GM23338 (cell line): ENCODE measurements at regions not wholly inside any gene's neighbourhood (a gene's known extent, or its start where the extent isn't known, plus 50 kb on each side); places are given as distances from the start of the nearest gene placed in this dataset.

Experiments used
- ATAC-seq: fragments of 200-7000 bp; cut with Tn5 transposase; 3 replicates; pipeline ENCODE4 v1.9.1; 2020
- DNase-seq: peaks from one replicate; pipeline ENCODE4 v3.0.0-alpha.2; 2015; ENCODE audit warnings: low spot score
- H2AFZ ChIP-seq: fragments of 200-600 bp; sonication (generic); 2 replicates; pipeline ENCODE4 v1.8.0; 2016; ENCODE audit warnings: antibody characterized with exemption, mild to moderate bottlenecking, moderate library complexity
- H3F3A ChIP-seq: fragments of 200-600 bp; sonication (generic); replicated peaks from 2 replicates; pipeline ENCODE4 v1.8.0; 2017; ENCODE audit warnings: antibody characterized with exemption, mixed run types, low read depth
- H3K27ac ChIP-seq: fragments of 200-600 bp; sonication (generic); 2 replicates; pipeline ENCODE4 v1.6.1; 2016; ENCODE audit warnings: low read depth
- H3K27me3 ChIP-seq: fragments of 200-600 bp; sonication (generic); 2 replicates; pipeline ENCODE4 v1.8.0; 2016; ENCODE audit warnings: mild to moderate bottlenecking, mixed run types, moderate library complexity; ENCODE audit not compliant: insufficient read depth
- H3K36me3 ChIP-seq: fragments of 200-600 bp; sonication (generic); 2 replicates; pipeline ENCODE4 v1.8.0; 2016; ENCODE audit warnings: mild to moderate bottlenecking; ENCODE audit not compliant: insufficient read depth
- H3K4me1 ChIP-seq: fragments of 200-600 bp; sonication (generic); 2 replicates; pipeline ENCODE4 v1.8.0; 2016; ENCODE audit warnings: mild to moderate bottlenecking, moderate library complexity; ENCODE audit not compliant: insufficient read depth
- H3K4me2 ChIP-seq: fragments of 200-600 bp; sonication (generic); 2 replicates; pipeline ENCODE4 v1.7.1; 2017; ENCODE audit warnings: mixed run types
- H3K4me3 ChIP-seq: fragments of 200-600 bp; sonication (generic); 2 replicates; pipeline ENCODE4 v1.6.1; 2016; ENCODE audit warnings: mixed run types
- H3K79me2 ChIP-seq: fragments of 200-600 bp; sonication (generic); replicated peaks from 2 replicates; pipeline ENCODE4 v1.8.0; 2017; ENCODE audit warnings: mild to moderate bottlenecking; ENCODE audit not compliant: insufficient read depth
- H3K9me2 ChIP-seq: fragments of 200-600 bp; sonication (generic); 2 replicates; pipeline ENCODE4 v1.8.0; 2017; ENCODE audit not compliant: insufficient read depth
- H4K20me1 ChIP-seq: fragments of 200-600 bp; sonication (generic); replicated peaks from 2 replicates; pipeline ENCODE4 v1.8.0; 2017; ENCODE audit warnings: mild to moderate bottlenecking; ENCODE audit not compliant: insufficient read depth
- H3K27ac Mint-ChIP-seq: 2 replicates; pipeline ENCODE4 v1.8.0; 2020; ENCODE audit warnings: inconsistent platforms, mild to moderate bottlenecking, moderate library complexity, mixed read lengths
- H3K27me3 Mint-ChIP-seq: 3 replicates; pipeline ENCODE4 v1.8.0; 2022; ENCODE audit warnings: low read depth, mild to moderate bottlenecking, moderate library complexity, mixed read lengths, inconsistent platforms; ENCODE audit not compliant: insufficient read depth, poor library complexity
- H3K36me3 Mint-ChIP-seq: 3 replicates; pipeline ENCODE4 v1.8.0; 2021; ENCODE audit warnings: low read depth, mild to moderate bottlenecking, inconsistent platforms, moderate library complexity, mixed read lengths
- H3K4me1 Mint-ChIP-seq: 3 replicates; pipeline ENCODE4 v1.8.0; 2020; ENCODE audit warnings: mild to moderate bottlenecking, inconsistent platforms, mixed read lengths
- H3K4me3 Mint-ChIP-seq: 3 replicates; pipeline ENCODE4 v1.8.0; 2021; ENCODE audit warnings: moderate library complexity, mild to moderate bottlenecking, inconsistent platforms, mixed read lengths
- H3K9me3 Mint-ChIP-seq: 3 replicates; pipeline ENCODE4 v1.8.0; 2020; ENCODE audit warnings: moderate library complexity, mild to moderate bottlenecking, inconsistent platforms, mixed read lengths
- CREB1 ChIP-seq: fragments of 250-450 bp; sonication (Bioruptor Pico); IDR thresholded peaks from 2 replicates; pipeline ENCODE4 v1.5.0; 2020; ENCODE audit warnings: low read depth, mild to moderate bottlenecking, moderate library complexity
- EZH2 ChIP-seq: fragments of 200-600 bp; sonication (generic); IDR thresholded peaks from one replicate; pipeline ENCODE4 v1.8.0; 2017; ENCODE audit warnings: antibody characterized with exemption, mild to moderate bottlenecking, low read depth; ENCODE audit not compliant: unreplicated experiment
- JUNB ChIP-seq: IDR thresholded peaks from one replicate; pipeline ENCODE4 v1.6.1; 2016; ENCODE audit warnings: antibody characterized with exemption; ENCODE audit not compliant: unreplicated experiment
- NANOG ChIP-seq: IDR thresholded peaks from 2 replicates; pipeline ENCODE4 v1.6.1; 2016; ENCODE audit warnings: antibody characterized with exemption, borderline replicate concordance
- POLR2AphosphoS5 ChIP-seq: IDR thresholded peaks from 2 replicates; pipeline ENCODE4 v1.6.1; 2016; ENCODE audit warnings: antibody characterized with exemption, low read depth
- REST ChIP-seq: IDR thresholded peaks from one replicate; pipeline ENCODE4 v1.6.1; 2018; ENCODE audit warnings: antibody characterized with exemption; ENCODE audit not compliant: unreplicated experiment
- STAT1 ChIP-seq: IDR thresholded peaks from one replicate; pipeline ENCODE4 v1.6.1; 2016; ENCODE audit warnings: antibody characterized with exemption; ENCODE audit not compliant: unreplicated experiment
- ZNF114 ChIP-seq: fragments of 250-450 bp; sonication (Bioruptor Pico); IDR thresholded peaks from 2 replicates; pipeline ENCODE4 v1.5.0; 2020; ENCODE audit warnings: mild to moderate bottlenecking, moderate library complexity
- ZNF331 ChIP-seq: fragments of 250-450 bp; sonication (Bioruptor Pico); IDR thresholded peaks from 2 replicates; pipeline ENCODE4 v1.5.0; 2020; ENCODE audit warnings: low read depth, mild to moderate bottlenecking, moderate library complexity
- ZNF462 ChIP-seq: fragments of 250-450 bp; sonication (Bioruptor Pico); IDR thresholded peaks from 2 replicates; pipeline ENCODE4 v1.5.0; 2020; ENCODE audit warnings: mild to moderate bottlenecking, moderate library complexity
- TF ChIP-seq, protein P1 (sequence below): IDR thresholded peaks from 2 replicates; pipeline ENCODE4 v1.6.1; 2016; ENCODE audit warnings: antibody characterized with exemption
- TF ChIP-seq, protein P2 (sequence below), 2 experiments: fragments of 200-600 bp in 1 of 2; sonication (generic) in 1 of 2; conservative IDR thresholded peaks; 2 replicates each; pipeline versions ENCODE4 v1.5.1 to v1.6.1; 2016 to 2017; ENCODE audit warnings: antibody characterized with exemption in 2 of 2, low read depth in 2 of 2, mild to moderate bottlenecking in 2 of 2, moderate library complexity in 1 of 2

DNA sequence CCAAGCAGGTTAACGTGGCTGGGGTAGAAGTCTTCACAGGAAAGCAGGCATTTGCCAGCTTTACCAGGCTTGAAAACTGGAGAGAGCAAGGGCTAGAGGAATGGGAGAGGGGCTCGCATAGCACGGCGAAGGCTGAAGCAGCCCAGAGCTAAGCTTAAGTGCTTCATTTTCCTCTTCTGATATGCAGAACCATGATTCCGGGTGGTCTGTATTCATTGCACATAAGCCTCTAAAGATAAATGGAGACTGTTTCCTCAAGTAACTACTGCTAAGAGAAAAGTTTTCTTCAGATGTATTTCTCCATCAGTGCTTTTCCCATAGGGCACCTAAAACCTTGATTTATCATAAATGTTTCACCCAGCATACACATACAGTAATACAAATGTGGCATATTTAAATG is 414.1 kb downstream of the MLLT3 start (continued):
- TF ChIP-seq, protein P1, sequence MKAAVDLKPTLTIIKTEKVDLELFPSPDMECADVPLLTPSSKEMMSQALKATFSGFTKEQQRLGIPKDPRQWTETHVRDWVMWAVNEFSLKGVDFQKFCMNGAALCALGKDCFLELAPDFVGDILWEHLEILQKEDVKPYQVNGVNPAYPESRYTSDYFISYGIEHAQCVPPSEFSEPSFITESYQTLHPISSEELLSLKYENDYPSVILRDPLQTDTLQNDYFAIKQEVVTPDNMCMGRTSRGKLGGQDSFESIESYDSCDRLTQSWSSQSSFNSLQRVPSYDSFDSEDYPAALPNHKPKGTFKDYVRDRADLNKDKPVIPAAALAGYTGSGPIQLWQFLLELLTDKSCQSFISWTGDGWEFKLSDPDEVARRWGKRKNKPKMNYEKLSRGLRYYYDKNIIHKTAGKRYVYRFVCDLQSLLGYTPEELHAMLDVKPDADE, result no peak
- no peak for TF ChIP-seq STAT1
- no peak for TF ChIP-seq EZH2

GRCh38 chr9:20207176-20207575 is 415.1 kb downstream of the MLLT3 start:
- Histone ChIP-seq H3K36me3 (no peaks in the 10 kb centered on the region), H4K20me1 (no peaks in the 10 kb centered on the region), H3K27ac (no peak overlapping the region), H3K9me2 (no peaks in the 10 kb centered on the region), H3K4me2 (no peak overlapping the region), H3F3A (no peaks in the 10 kb centered on the region), H3K27me3 (no peaks in the 10 kb centered on the region), H3K4me1 (peaks cover 2% of the 10 kb centered on the region; the same call in 1 of the 2 replicates), H3K4me3 (no peak overlapping the region), H3K79me2 (no peaks in the 10 kb centered on the region), H2AFZ (no peak overlapping the region)
- H3K9me3 Mint-ChIP-seq, result no peaks in the 10 kb centered on the region
- no peaks in the 10 kb centered on the region for H3K27me3 Mint-ChIP-seq
- no peaks in the 10 kb centered on the region for H3K36me3 Mint-ChIP-seq
- DNase-seq (no peak), ATAC-seq (no peak)
- no peak overlapping the region for H3K27ac Mint-ChIP-seq
- H3K4me3 Mint-ChIP-seq, result no peak overlapping the region
- TF ChIP-seq EZH2 (no peak), STAT1 (no peak), ZNF114 (CRISPR knock-in tag) (no peak), CREB1 (no peak), ZNF462 (no peak), ZNF331 (CRISPR knock-in tag) (no peak), NANOG (no peak), REST (no peak), POLR2AphosphoS5 (no peak), JUNB (no peak)
- TF ChIP-seq, protein P2, sequence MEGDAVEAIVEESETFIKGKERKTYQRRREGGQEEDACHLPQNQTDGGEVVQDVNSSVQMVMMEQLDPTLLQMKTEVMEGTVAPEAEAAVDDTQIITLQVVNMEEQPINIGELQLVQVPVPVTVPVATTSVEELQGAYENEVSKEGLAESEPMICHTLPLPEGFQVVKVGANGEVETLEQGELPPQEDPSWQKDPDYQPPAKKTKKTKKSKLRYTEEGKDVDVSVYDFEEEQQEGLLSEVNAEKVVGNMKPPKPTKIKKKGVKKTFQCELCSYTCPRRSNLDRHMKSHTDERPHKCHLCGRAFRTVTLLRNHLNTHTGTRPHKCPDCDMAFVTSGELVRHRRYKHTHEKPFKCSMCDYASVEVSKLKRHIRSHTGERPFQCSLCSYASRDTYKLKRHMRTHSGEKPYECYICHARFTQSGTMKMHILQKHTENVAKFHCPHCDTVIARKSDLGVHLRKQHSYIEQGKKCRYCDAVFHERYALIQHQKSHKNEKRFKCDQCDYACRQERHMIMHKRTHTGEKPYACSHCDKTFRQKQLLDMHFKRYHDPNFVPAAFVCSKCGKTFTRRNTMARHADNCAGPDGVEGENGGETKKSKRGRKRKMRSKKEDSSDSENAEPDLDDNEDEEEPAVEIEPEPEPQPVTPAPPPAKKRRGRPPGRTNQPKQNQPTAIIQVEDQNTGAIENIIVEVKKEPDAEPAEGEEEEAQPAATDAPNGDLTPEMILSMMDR (conservative IDR thresholded peaks at IDR 0.05; ENCODE audit: low read depth in 2 of 2), result no peak
- TF ChIP-seq, protein P1, result no peak
- H3K4me1 Mint-ChIP-seq, result peaks cover 13% of the 10 kb centered on the region; the same call in 2 of the 3 replicates
